OCI-LY7 (cell line): ENCODE measurements at regions not wholly inside any gene's neighbourhood (a gene's known extent, or its start where the extent isn't known, plus 50 kb on each side); places are given as distances from the start of the nearest gene placed in this dataset.

Experiments used
- BruUV-seq: library from RNA; stranded (reverse); fragments of 400-500 nt; replicated peaks from 2 replicates; lab custom pipeline; 2021; lab: Mats Ljungman, UMichigan
- CTCF ChIA-PET: fragments of 300-600 bp; sonication (Branson Sonifier 250); formaldehyde crosslinking; loops from one replicate; lab custom pipeline; 2022; ENCODE audit warnings: antibody characterized with exemption; ENCODE audit not compliant: unreplicated experiment; lab: Charles Lee
- POLR2A ChIA-PET: fragments of 300-600 bp; sonication (Branson Sonifier 250); formaldehyde crosslinking; loops from one replicate; lab custom pipeline; 2022; ENCODE audit warnings: antibody characterized with exemption; lab: Charles Lee
- DNase-seq: peaks from one replicate; pipeline ENCODE4 v3.0.0-alpha.2; 2015; ENCODE audit warnings: low spot score
- H2AFZ ChIP-seq: fragments of 200-600 bp; sonication (generic), shearing (Covaris generic); 2 replicates; pipeline ENCODE4 v1.6.1; 2014; ENCODE audit warnings: mild to moderate bottlenecking, antibody characterized with exemption, low read length, moderate library complexity
- H3K27ac ChIP-seq: fragments of 200-600 bp; sonication (generic); 2 replicates; pipeline ENCODE4 v1.5.1; 2014; ENCODE audit warnings: mixed run types, low read depth, mild to moderate bottlenecking, moderate library complexity, low read length, inconsistent platforms; ENCODE audit not compliant: poor library complexity, severe bottlenecking
- H3K36me3 ChIP-seq: fragments of 200-600 bp; sonication (generic); 2 replicates; pipeline ENCODE4 v1.6.1; 2014; ENCODE audit warnings: mild to moderate bottlenecking, antibody characterized with exemption, low read length, moderate library complexity, mixed read lengths; ENCODE audit not compliant: insufficient read depth
- H3K4me1 ChIP-seq: fragments of 200-600 bp; sonication (generic); 2 replicates; pipeline ENCODE4 v1.5.1; 2014; ENCODE audit warnings: mild to moderate bottlenecking, low read length; ENCODE audit not compliant: insufficient read depth, poor library complexity, severe bottlenecking
- H3K4me2 ChIP-seq: fragments of 200-600 bp; sonication (generic); 2 replicates; pipeline ENCODE4 v1.6.1; 2014; ENCODE audit warnings: mild to moderate bottlenecking, low read length
- H3K4me3 ChIP-seq: fragments of 200-600 bp; sonication (generic); 2 replicates; pipeline ENCODE4 v1.5.1; 2014; ENCODE audit warnings: mild to moderate bottlenecking, low read depth, low read length; ENCODE audit not compliant: poor library complexity, severe bottlenecking
- H3K79me2 ChIP-seq: fragments of 200-600 bp; sonication (generic); 2 replicates; pipeline ENCODE4 v1.6.1; 2016; ENCODE audit warnings: low read depth, mild to moderate bottlenecking, low read length, moderate library complexity, mixed read lengths; ENCODE audit not compliant: insufficient read depth
- H3K9me2 ChIP-seq: fragments of 200-600 bp; sonication (generic); 2 replicates; pipeline ENCODE4 v1.6.1; 2016; ENCODE audit warnings: mild to moderate bottlenecking, low read length, mixed read lengths; ENCODE audit not compliant: insufficient read depth
- H3K9me3 ChIP-seq: fragments of 200-600 bp; sonication (generic); 2 replicates; pipeline ENCODE4 v1.6.1; 2014; ENCODE audit warnings: mild to moderate bottlenecking, mixed run types, low read length, mixed read lengths
- H4K20me1 ChIP-seq: fragments of 200-600 bp; sonication (generic); 2 replicates; pipeline ENCODE4 v1.6.1; 2014; ENCODE audit warnings: mild to moderate bottlenecking, antibody characterized with exemption, low read length, moderate library complexity, mixed read lengths; ENCODE audit not compliant: insufficient read depth
- EZH2phosphoT487 ChIP-seq: fragments of 200-600 bp; sonication (generic); IDR thresholded peaks from 2 replicates; pipeline ENCODE4 v1.6.1; 2018; ENCODE audit warnings: low read depth, borderline replicate concordance, mild to moderate bottlenecking, mixed run types, antibody characterized with exemption, low read length, moderate library complexity, mixed read lengths
- intact Hi-C: fragments of 100-400 bp; cut with micrococcal nuclease; formaldehyde crosslinking; loops from one replicate; pipeline ENCODE4 v1.10.0; 2022; ENCODE audit not compliant: unreplicated experiment
- TF ChIP-seq, protein P1 (sequence below): fragments of 200-600 bp; sonication (generic); conservative IDR thresholded peaks from 2 replicates; pipeline ENCODE4 v1.5.1; 2014; ENCODE audit warnings: mild to moderate bottlenecking, antibody characterized with exemption, low read length, moderate library complexity, mixed read lengths

DNA sequence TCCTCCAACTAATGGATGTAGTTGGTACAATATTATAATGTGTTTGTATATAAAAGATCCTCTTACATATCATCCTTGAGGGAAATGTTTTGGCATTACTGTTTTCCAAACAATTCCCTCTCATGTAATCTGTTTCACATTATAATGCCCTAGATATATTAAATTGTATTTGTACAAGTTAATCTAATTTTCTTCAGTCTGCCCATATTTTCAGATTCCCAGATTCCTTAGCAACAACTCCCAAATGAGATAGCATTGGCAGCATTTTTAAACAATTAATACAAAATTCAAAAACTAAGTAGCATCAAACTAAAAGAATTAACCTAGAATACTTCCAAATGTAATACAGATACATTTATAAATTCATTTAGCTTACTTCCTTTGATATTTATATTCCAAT lies 860.2 kb downstream of the C12orf50 start:
- Histone ChIP-seq H3K27ac (no peak overlapping the region), H2AFZ (no peak overlapping the region), H3K79me2 (no peaks in the 10 kb centered on the region), H3K4me1 (no peaks in the 10 kb centered on the region), H4K20me1 (no peaks in the 10 kb centered on the region), H3K9me2 (no peaks in the 10 kb centered on the region), H3K4me2 (no peak overlapping the region), H3K36me3 (no peaks in the 10 kb centered on the region), H3K9me3 (no peaks in the 10 kb centered on the region), H3K4me3 (no peak overlapping the region)
- CTCF ChIA-PET, result interaction anchor here (0.5 kb wide), 1 partner anchor 36 kb away, joined by 3 read pairs; no protein-coding TSS in a partner anchor
- POLR2A ChIA-PET, result interaction anchor here (0.9 kb wide), 1 partner anchor 75 kb away, joined by 4 read pairs; no protein-coding TSS in a partner anchor
- TF ChIP-seq, protein P1, sequence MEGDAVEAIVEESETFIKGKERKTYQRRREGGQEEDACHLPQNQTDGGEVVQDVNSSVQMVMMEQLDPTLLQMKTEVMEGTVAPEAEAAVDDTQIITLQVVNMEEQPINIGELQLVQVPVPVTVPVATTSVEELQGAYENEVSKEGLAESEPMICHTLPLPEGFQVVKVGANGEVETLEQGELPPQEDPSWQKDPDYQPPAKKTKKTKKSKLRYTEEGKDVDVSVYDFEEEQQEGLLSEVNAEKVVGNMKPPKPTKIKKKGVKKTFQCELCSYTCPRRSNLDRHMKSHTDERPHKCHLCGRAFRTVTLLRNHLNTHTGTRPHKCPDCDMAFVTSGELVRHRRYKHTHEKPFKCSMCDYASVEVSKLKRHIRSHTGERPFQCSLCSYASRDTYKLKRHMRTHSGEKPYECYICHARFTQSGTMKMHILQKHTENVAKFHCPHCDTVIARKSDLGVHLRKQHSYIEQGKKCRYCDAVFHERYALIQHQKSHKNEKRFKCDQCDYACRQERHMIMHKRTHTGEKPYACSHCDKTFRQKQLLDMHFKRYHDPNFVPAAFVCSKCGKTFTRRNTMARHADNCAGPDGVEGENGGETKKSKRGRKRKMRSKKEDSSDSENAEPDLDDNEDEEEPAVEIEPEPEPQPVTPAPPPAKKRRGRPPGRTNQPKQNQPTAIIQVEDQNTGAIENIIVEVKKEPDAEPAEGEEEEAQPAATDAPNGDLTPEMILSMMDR, result no peak
- no peak for TF ChIP-seq EZH2phosphoT487
- BruUV-seq, result no TSS peak
- intact Hi-C loops, result no loop called here
- no peak for DNase-seq

DNA sequence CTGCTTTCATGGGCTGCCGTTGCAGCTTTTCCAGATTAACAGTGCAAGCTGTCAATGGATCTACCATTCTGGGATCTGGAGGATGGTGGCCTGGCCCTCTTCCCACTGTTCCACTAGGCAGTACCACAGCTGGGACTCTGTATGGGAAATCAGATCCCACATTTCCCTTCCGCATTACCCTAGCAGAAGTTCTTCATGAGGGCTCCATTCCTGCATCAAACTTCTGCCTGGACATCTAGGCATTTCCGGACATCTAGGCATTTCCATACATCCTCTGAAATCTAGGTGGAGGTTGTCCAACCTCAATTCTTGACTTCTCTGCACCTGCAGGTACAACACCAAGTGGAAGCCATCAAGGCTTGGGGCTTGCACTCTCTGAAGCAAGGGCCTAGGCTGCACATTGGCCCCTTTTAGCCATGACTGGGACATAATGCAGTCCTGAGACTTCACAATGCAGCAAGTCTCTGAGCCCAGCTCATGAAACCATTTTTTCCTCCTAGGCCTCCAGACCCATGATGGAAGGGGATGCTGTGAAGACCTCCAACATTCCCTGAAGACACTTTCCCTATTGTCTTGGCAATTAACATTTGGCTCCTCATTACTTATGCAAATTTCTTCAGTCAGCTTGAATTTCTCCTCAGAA lies 863.3 kb downstream of the C12orf50 start:
- no peak for TF ChIP-seq EZH2phosphoT487
- TF ChIP-seq, protein P1, result no peak
- H2AFZ ChIP-seq, result no peak overlapping the region
- intact Hi-C loops, result no loop called here
- H3K4me3 ChIP-seq, result no peak overlapping the region
- no TSS peak for BruUV-seq
- no peaks in the 10 kb centered on the region for H3K9me2 ChIP-seq
- DNase-seq, result peak; percentile 1
- CTCF ChIA-PET, result no interaction called here
- no peaks in the 10 kb centered on the region for H3K9me3 ChIP-seq
- no peak overlapping the region for H3K27ac ChIP-seq
- no peak overlapping the region for H3K4me2 ChIP-seq
- H3K36me3 ChIP-seq, result no peaks in the 10 kb centered on the region
- POLR2A ChIA-PET, result no interaction called here
- H3K4me1 ChIP-seq, result no peaks in the 10 kb centered on the region
- H3K79me2 ChIP-seq, result no peaks in the 10 kb centered on the region
- H4K20me1 ChIP-seq, result no peaks in the 10 kb centered on the region

DNA sequence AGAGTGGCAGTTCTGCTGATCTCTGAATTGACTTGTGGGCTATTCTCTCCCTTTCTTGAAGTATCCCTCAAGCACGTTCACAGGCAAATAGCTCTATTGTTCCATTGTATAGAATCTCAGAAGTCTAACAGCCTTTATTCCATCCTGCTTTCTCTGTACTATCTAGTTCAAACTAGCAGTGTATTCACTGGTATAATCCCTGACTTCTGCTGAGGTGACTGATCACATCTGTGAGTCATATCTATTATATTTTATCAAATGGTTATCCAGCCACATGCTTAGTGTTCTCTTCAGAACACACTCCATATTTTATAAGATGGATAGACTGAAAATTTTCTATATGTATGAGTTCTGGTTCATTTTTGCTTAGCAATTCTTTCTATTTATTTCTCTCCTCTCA lies 866.1 kb downstream of the C12orf50 start:
- no peaks in the 10 kb centered on the region for H3K9me2 ChIP-seq
- no TSS peak for BruUV-seq
- POLR2A ChIA-PET, result no interaction called here
- intact Hi-C loops, result no loop called here
- H3K79me2 ChIP-seq, result no peaks in the 10 kb centered on the region
- CTCF ChIA-PET, result no interaction called here
- no peak overlapping the region for H2AFZ ChIP-seq
- H3K4me3 ChIP-seq, result no peak overlapping the region
- H3K4me1 ChIP-seq, result no peaks in the 10 kb centered on the region
- H4K20me1 ChIP-seq, result no peaks in the 10 kb centered on the region
- no peak for DNase-seq
- TF ChIP-seq EZH2phosphoT487, result no peak
- TF ChIP-seq, protein P1, result no peak
- no peaks in the 10 kb centered on the region for H3K36me3 ChIP-seq
- no peak overlapping the region for H3K27ac ChIP-seq
- no peaks in the 10 kb centered on the region for H3K9me3 ChIP-seq
- no peak overlapping the region for H3K4me2 ChIP-seq
